ENCODE measurements at regions not wholly inside any gene's neighbourhood (a gene's known extent, or its start where the extent isn't known, plus 50 kb on each side); places are given as distances from the start of the nearest gene placed in this dataset.

DNA sequence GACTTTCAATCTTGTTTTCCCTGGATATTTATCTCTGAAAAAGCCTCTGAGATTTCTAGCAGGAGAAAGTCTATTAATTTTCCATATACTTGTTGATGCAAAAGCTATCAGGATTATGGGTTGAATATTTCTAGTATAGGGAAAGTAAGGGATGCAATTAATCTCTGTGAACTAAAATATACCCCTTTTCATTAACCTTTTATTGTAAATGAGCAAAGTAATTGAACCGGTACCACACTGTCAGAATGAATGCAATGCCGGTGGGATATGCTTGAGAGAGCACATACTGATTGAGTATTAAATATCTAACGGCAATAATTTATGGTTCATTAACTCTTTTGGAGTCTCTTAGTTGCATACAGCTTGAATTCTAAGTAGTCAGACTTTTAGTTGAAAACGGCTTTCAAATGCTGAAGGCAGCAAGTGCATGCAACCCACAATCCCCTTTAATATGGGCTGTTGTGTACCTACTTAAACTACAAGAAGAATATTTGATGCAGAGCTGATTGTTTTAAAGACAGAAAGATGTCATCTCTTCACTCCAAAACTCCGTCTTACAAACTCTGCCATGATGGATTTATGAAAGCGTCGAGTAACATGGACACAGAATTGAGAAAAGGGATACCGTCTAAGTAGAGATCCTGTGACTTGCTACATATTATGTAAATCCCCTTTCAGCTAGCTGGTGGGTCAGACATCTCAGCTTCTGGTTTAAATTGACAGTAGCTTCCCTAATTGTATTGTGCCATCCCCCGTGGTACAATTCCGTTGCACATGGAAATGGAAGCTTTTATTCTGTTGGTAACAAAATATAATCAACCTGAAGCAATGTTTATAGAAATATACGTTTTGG, 141.3 kb upstream of the CDH8 start:
- TF ChIP-seq, protein P1, sequence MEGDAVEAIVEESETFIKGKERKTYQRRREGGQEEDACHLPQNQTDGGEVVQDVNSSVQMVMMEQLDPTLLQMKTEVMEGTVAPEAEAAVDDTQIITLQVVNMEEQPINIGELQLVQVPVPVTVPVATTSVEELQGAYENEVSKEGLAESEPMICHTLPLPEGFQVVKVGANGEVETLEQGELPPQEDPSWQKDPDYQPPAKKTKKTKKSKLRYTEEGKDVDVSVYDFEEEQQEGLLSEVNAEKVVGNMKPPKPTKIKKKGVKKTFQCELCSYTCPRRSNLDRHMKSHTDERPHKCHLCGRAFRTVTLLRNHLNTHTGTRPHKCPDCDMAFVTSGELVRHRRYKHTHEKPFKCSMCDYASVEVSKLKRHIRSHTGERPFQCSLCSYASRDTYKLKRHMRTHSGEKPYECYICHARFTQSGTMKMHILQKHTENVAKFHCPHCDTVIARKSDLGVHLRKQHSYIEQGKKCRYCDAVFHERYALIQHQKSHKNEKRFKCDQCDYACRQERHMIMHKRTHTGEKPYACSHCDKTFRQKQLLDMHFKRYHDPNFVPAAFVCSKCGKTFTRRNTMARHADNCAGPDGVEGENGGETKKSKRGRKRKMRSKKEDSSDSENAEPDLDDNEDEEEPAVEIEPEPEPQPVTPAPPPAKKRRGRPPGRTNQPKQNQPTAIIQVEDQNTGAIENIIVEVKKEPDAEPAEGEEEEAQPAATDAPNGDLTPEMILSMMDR (IDR thresholded peaks at IDR 0.05; ENCODE audit: low read length) = no peak
- no peak for TF ChIP-seq EZH2phosphoT487 (IDR thresholded peaks at IDR 0.05; ENCODE audit: low read length)
